Loucy (cell line): ENCODE measurements at regions not wholly inside any gene's neighbourhood (a gene's known extent, or its start where the extent isn't known, plus 50 kb on each side); places are given as distances from the start of the nearest gene placed in this dataset.

Experiments
- CTCF ChIP-seq: fragments of 200-600 bp; sonication (generic); conservative IDR thresholded peaks from 2 replicates; pipeline ENCODE4 v1.5.1; 2014; ENCODE audit warnings: mild to moderate bottlenecking, antibody characterized with exemption, low read length
- EZH2phosphoT487 ChIP-seq: fragments of 200-600 bp; IDR thresholded peaks from 2 replicates; pipeline ENCODE4 v1.6.1; 2018; ENCODE audit warnings: antibody characterized with exemption, mild to moderate bottlenecking, moderate library complexity, borderline replicate concordance

DNA sequence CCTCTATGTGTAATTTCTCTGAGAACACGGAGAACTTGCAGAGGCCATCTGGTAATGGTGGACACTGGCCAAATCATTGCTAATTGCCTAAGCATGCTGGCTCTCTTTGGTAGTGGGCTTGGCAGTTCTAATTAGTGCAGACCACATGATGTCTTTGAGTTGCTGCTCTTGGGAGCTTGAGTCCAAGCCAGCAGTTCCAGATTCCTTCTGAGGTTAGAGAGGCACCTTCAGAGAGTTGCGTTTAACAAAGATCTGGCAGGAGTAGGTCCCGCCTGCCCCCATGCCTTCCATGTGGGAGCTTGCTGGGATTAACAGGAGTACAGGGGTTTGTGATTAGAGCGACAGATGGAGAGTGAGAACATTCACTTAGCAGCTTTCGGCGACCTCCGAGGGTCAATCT lies 449.0 kb upstream of the LMCD1 start:
- TF ChIP-seq CTCF, result no peak
- no peak for TF ChIP-seq EZH2phosphoT487
